GM19452 (cell line): ENCODE measurements at regions not wholly inside any gene's neighbourhood (a gene's known extent, or its start where the extent isn't known, plus 50 kb on each side); places are given as distances from the start of the nearest gene placed in this dataset.
"Not testable (repeated sequence)": the region's sequence is repeated elsewhere in the genome, so short reads cannot be mapped to it uniquely, and the experiment has no call there.

ENCODE experiments used
- ATAC-seq: cut with Tn5 transposase; IDR thresholded peaks from one replicate; pipeline ENCODE4 v1.9.1; 2021; ENCODE audit not compliant: unreplicated experiment

- no peak for ATAC-seq
Measured at GRCh38 chr5:166710271-166710670, 1581.2 kb upstream of the WWC1 start.

GRCh38 chr5:166712447-166713185 is 1578.8 kb upstream of the WWC1 start:
- no peak for ATAC-seq

- ATAC-seq, result no peak
Measured at GRCh38 chr5:166713295-166713694, 1578.2 kb upstream of the WWC1 start.

DNA sequence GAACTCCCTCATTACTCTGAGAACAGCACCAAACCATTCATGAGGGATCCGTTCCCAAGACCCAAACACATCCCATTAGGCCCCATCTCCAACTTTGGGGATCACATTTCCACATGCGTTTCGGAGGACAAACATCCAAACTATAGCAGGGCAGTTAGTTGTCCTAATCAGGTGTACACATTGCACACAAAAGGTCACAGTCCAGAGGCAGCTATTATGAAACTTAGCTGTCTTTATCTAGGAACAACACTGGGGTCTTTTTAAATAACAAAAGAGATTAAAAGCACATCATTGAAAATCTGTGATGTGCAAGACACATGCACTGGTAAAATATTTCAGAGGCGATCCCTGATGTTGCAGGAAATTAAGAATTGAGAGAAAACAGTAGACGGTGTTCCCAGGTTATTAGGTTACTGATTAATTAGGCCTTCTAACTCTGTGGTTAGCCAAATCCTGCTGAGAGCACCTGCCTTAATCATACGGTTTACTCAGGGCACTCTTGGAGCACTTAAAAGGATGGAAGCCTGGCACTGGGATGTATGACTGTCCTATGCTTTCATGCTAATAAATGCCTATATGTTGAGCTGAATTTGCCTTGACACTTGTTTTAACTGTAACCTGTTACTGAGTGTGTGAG is 1574.5 kb upstream of the WWC1 start:
- ATAC-seq, result no peak

GRCh38 chr5:166719991-166720390 is 1571.5 kb upstream of the WWC1 start:
- ATAC-seq, result no peak

DNA sequence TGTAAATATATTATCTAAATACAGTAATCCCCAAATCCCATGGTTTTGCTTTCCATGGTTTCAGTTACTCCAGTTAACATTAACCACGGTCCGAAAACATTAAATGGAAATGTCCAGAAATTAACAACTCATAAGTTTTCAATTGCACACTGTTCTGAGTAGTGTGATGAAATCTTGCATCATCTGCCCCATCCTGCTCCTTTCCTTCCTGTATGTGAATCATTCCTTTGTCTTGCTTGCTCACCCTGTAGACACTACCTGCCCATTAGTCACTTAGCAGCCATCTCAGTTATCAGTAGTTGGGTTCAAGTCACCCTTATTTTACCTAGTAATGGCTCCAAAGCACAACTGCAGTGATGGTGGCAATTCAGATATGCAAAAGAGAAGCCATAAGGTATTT is 1568.5 kb upstream of the WWC1 start:
- ATAC-seq, result no peak

DNA sequence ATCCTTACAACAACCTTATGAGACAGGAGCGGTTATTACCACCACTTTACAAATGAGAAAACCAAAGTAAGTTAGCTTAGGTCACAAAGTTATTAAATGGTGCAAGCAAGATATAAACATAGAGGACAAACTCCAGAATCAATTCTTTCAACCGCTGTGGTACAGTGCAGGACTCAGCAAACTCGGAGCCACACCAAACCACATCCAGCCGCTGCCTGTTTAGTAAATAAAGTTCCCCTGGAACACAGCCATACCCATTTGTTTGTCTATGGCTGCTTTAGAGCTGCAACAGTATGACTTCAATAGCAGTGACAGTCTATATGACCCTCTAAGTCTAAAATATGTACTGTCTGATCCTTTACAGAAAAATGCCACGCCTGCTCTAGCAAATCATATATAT is 1567.2 kb upstream of the WWC1 start:
- ATAC-seq, result no peak

- no peak for ATAC-seq
Measured at GRCh38 chr5:166725593-166725992, 1565.9 kb upstream of the WWC1 start.

GRCh38 chr5:166726406-166726805 is 1565.0 kb upstream of the WWC1 start:
- no peak for ATAC-seq

DNA sequence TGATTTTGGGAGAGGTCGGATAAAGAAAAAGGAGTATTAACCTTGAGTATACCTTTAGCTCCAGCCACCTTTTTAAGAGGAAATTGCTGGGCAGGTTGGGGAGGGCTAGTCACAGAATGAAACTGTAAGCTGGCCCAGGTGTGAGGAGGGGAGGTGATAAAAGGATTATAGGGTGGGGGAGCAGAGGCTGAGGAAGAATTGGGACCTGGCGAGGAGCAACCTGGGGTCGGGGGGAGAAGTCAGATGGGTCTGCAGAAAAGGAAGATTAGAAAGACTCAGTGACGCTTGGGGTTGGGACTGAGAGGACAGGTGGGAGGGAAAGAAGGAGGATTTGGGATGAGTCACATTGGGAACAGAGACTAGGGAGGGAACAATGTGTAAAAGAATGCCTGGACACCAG is 1548.5 kb upstream of the WWC1 start:
- not testable (repeated sequence) for ATAC-seq

DNA sequence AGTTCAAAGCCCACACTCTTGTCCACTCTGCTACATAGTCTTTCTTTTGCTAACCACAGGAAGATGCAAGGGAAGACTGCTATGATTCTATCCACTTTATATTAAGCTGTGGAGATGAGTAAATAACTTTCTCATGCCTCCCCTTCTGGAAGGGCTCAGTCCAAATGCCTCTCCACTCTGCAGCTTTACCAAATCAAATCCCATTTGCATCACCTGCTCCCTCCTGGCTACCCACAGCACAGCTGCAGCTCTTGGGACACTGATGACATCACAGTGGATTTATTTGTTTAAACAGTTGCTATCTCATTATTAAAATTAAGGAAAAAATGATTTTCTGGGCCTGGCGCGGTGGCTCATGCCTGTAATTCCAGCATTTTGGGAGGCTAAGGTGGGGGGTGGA is 1544.9 kb upstream of the WWC1 start:
- no peak for ATAC-seq

GRCh38 chr5:166750376-166750775 is 1541.1 kb upstream of the WWC1 start:
- ATAC-seq, result no peak

- ATAC-seq, result no peak
Measured at GRCh38 chr5:166758151-166758550, 1533.3 kb upstream of the WWC1 start.

- no peak for ATAC-seq
Measured at GRCh38 chr5:166767858-166768257, 1523.6 kb upstream of the WWC1 start.

DNA sequence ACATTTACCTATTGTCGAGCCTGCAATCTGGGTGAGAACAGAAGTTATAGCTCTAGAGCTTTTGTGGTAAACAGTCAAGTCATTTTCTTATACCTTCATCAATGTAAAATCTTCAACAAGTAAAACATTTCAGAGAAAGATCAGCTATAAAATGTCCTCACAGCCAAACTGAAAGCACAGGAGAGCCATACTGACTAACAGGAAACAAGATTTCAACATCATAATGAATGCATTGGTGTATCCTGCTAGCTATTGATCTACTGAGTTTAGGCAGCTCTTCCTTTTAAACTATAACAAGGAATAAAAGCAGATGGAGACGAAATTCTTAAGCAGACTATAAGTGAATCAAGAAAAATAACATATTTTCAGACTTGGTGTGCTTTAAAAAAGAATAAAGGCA is 1522.9 kb upstream of the WWC1 start:
- ATAC-seq, result no peak

GRCh38 chr5:166772770-166773169 is 1518.7 kb upstream of the WWC1 start:
- no peak for ATAC-seq

GRCh38 chr5:166781737-166782136 is 1509.7 kb upstream of the WWC1 start:
- no peak for ATAC-seq

DNA sequence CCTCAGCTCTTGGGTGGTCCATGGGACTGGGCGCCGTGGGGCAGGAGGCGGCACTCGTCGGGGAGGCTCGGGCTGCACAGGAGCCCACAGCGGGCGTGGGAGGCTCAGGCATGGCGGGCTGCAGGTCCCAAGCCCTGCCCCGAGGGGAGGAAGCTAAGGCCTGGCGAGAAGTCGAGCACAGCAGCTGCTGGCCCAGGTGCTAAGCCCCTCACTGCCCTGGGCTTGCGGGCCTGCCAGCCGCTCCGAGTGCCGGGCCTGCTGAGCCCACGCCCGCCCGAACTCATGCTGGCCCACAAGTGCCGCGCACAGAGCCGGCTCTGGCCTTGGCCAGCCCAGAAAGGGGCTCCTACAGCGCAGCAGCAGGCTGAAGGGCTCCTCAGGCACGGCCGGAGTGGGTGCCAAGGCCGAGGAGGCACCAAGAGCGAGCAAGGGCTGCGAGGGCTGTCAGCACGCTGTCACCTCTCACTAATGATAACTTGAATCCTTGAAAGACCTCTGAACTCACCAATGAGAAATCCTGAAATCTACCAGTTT is 1506.8 kb upstream of the WWC1 start:
- ATAC-seq, result no peak

GRCh38 chr5:166786178-166786577 is 1505.3 kb upstream of the WWC1 start:
- no peak for ATAC-seq

DNA sequence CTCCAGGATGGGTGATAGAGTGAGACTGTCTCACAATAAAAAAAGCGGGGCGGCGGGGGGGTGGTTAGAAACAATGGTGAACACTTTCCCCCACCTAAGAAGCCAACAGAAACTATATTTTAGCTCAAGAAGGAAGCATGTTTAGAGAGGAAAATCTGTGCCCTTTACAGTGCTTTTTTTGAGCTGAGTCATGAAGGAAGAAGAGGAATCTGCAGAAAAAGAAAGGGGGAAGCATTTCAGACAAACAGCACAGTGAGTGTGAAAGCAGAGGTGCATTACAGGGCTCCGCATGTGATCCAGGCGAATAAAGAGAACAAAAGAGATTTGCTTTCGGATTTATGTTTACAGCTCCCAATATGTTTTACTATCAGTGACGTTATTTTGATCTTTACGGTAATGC is 1504.6 kb upstream of the WWC1 start:
- ATAC-seq, result no peak

DNA sequence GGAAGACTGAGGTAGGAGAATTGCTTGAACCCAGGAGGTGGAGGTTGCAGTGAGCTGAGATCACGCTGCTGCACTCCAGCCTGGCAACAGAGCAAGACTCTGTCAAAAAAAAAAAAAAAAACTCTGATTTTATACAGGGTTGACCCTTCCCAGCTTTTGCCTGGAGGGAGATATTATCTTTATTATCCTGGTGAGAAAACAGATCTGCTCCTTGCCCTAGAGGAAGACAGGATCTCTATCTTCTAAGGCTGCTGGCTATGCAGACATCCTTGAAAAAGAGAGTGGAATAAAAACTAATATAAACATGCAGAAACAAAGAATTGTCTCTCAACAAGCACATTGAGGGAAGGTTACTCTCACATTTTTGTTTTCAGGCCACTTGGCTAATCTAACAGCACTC is 1503.4 kb upstream of the WWC1 start:
- no peak for ATAC-seq

DNA sequence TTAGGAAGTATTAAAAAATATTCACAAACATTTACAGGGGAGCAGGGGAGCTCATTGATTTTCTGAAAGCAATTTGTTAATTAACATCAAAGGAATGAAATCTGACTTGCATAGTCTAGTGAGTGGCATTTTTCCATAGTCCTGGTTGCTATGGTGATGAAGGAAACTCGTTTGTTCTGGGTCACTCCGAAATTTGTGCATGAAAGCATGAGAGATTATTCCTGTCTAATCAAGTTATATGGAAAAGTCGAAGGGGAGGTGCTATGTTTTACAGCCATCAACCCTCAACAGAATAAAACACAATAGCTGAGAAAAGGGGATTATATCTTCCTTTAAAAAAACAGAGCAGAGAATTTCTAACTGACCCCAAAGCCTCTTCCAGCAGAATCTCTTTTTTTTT is 1495.7 kb upstream of the WWC1 start:
- no peak for ATAC-seq

- no peak for ATAC-seq
Measured at GRCh38 chr5:166803058-166803457, 1488.4 kb upstream of the WWC1 start.
